ENCODE measurements at regions not wholly inside any gene's neighbourhood (a gene's known extent, or its start where the extent isn't known, plus 50 kb on each side); places are given as distances from the start of the nearest gene placed in this dataset.

DNA sequence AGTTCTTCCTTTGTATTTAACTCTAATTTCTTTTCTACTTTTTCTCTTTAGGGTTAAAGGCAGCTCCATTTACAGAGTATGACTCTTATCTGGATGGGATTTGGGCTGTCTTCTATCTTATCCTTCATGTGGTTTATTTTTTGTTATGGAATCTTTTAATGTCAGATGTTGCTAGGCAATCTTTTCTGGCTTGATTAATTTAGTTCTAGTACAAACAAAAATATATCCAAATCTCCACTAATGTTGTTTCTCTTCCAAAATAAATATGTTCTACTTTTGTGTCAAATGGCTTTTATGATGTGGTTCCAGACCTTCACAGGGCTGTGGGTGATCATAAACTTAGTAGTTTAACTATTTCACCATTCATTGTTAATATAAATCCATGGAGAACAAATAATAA is 246.9 kb downstream of the AHR start:
- H3K4me2 ChIP-seq (ENCODE audit: low read length), result no peak overlapping the region
- H3K36me3 ChIP-seq (ENCODE audit: insufficient read depth, low read length), result no peaks in the 10 kb centered on the region
- no peak overlapping the region for H3K27ac ChIP-seq (ENCODE audit: low read length)
- no peaks in the 10 kb centered on the region for H4K20me1 ChIP-seq (ENCODE audit: insufficient read depth)
- no peaks in the 10 kb centered on the region for H3K27me3 ChIP-seq (ENCODE audit: insufficient read depth, low read depth, low read length)
- no peak overlapping the region for H3K9ac ChIP-seq (ENCODE audit: low read length)
- H2AFZ ChIP-seq (ENCODE audit: low read depth, low read length), result no peak overlapping the region
- no peaks in the 10 kb centered on the region for H3K79me2 ChIP-seq (replicated peaks; ENCODE audit: insufficient read depth, low read length)
- H3K4me3 ChIP-seq (ENCODE audit: low read length), result no peak overlapping the region
- H3K9me2 ChIP-seq (ENCODE audit: insufficient read depth, low read length), result no peaks in the 10 kb centered on the region
- TF ChIP-seq MXI1 (conservative IDR thresholded peaks at IDR 0.05; ENCODE audit: poor library complexity, severe bottlenecking), result no peak
- no peaks in the 10 kb centered on the region for H3F3A ChIP-seq (ENCODE audit: insufficient read depth, low read length, poor library complexity, severe bottlenecking)
- no peaks in the 10 kb centered on the region for H3K9me3 ChIP-seq (ENCODE audit: low read length)

- no peaks in the 10 kb centered on the region for H3F3A ChIP-seq (ENCODE audit: insufficient read depth, low read length, poor library complexity, severe bottlenecking)
- H3K4me2 ChIP-seq (ENCODE audit: low read length), result no peak overlapping the region
- TF ChIP-seq TAF1 (IDR thresholded peaks at IDR 0.05; ENCODE audit: low read depth) (no peak), CTCF (IDR thresholded peaks at IDR 0.05; ENCODE audit: poor library complexity, severe bottlenecking) (no peak), EZH2 (IDR thresholded peaks at IDR 0.05; ENCODE audit: borderline replicate concordance, insufficient read depth, low read length, poor library complexity, severe bottlenecking) (no peak), MXI1 (conservative IDR thresholded peaks at IDR 0.05; ENCODE audit: poor library complexity, severe bottlenecking) (no peak), EP300 (conservative IDR thresholded peaks at IDR 0.05; ENCODE audit: poor library complexity, severe bottlenecking) (no peak), RAD21 (conservative IDR thresholded peaks at IDR 0.05) (no peak), SMC3 (conservative IDR thresholded peaks at IDR 0.05; ENCODE audit: poor library complexity) (no peak), REST (IDR thresholded peaks at IDR 0.05; ENCODE audit: borderline replicate concordance) (no peak), POLR2AphosphoS5 (IDR thresholded peaks at IDR 0.05) (no peak)
- no peak overlapping the region for H3K27ac ChIP-seq (ENCODE audit: low read length)
- H3K9ac ChIP-seq (ENCODE audit: low read length), result no peak overlapping the region
- no peaks in the 10 kb centered on the region for H3K9me3 ChIP-seq (ENCODE audit: low read length)
- H2AFZ ChIP-seq (ENCODE audit: low read depth, low read length), result no peak overlapping the region
- H3K79me2 ChIP-seq (replicated peaks; ENCODE audit: insufficient read depth, low read length), result no peaks in the 10 kb centered on the region
- no peaks in the 10 kb centered on the region for H3K36me3 ChIP-seq (ENCODE audit: insufficient read depth, low read length)
- H3K27me3 ChIP-seq (ENCODE audit: insufficient read depth, low read depth, low read length), result no peaks in the 10 kb centered on the region
- H3K4me3 ChIP-seq (ENCODE audit: low read length), result no peak overlapping the region
- no peaks in the 10 kb centered on the region for H4K20me1 ChIP-seq (ENCODE audit: insufficient read depth)
- no peaks in the 10 kb centered on the region for H3K9me2 ChIP-seq (ENCODE audit: insufficient read depth, low read length)
Observed at GRCh38 chr7:17546189-17546588, 247.7 kb downstream of the AHR start.

DNA sequence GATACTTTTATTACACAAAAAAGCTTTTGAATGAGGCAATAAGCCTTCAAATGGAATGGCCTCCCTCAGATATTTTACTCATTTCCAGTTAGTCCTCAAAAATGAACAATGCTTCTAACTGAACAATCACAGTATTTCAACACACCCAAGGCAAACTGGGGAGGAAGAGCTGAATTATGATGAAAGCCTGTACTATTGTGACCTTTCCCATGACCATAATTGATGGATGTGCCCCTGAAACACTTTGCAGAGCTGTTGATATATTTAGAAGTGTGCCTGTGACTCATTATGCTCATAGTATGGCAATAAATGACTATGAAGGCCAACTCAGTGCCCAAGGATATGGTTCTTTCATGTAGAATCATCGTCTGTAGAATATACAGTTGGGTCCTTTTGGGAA is 248.1 kb downstream of the AHR start:
- no peak overlapping the region for H3K4me2 ChIP-seq (ENCODE audit: low read length)
- H3K9ac ChIP-seq (ENCODE audit: low read length), result no peak overlapping the region
- no peak overlapping the region for H3K27ac ChIP-seq (ENCODE audit: low read length)
- no peaks in the 10 kb centered on the region for H3K27me3 ChIP-seq (ENCODE audit: insufficient read depth, low read depth, low read length)
- H4K20me1 ChIP-seq (ENCODE audit: insufficient read depth), result no peaks in the 10 kb centered on the region
- H2AFZ ChIP-seq (ENCODE audit: low read depth, low read length), result no peak overlapping the region
- H3K9me2 ChIP-seq (ENCODE audit: insufficient read depth, low read length), result no peaks in the 10 kb centered on the region
- H3K4me3 ChIP-seq (ENCODE audit: low read length), result no peak overlapping the region
- no peaks in the 10 kb centered on the region for H3K79me2 ChIP-seq (replicated peaks; ENCODE audit: insufficient read depth, low read length)
- TF ChIP-seq SMC3 (conservative IDR thresholded peaks at IDR 0.05; ENCODE audit: poor library complexity), result no peak
- TF ChIP-seq RAD21 (conservative IDR thresholded peaks at IDR 0.05), result no peak
- TF ChIP-seq TAF1 (IDR thresholded peaks at IDR 0.05; ENCODE audit: low read depth), result no peak
- TF ChIP-seq REST (IDR thresholded peaks at IDR 0.05; ENCODE audit: borderline replicate concordance), result no peak
- TF ChIP-seq EZH2 (IDR thresholded peaks at IDR 0.05; ENCODE audit: borderline replicate concordance, insufficient read depth, low read length, poor library complexity, severe bottlenecking), result no peak
- no peak for TF ChIP-seq POLR2AphosphoS5 (IDR thresholded peaks at IDR 0.05)
- TF ChIP-seq EP300 (conservative IDR thresholded peaks at IDR 0.05; ENCODE audit: poor library complexity, severe bottlenecking), result no peak
- no peak for TF ChIP-seq CTCF (IDR thresholded peaks at IDR 0.05; ENCODE audit: poor library complexity, severe bottlenecking)
- no peak for TF ChIP-seq MXI1 (conservative IDR thresholded peaks at IDR 0.05; ENCODE audit: poor library complexity, severe bottlenecking)
- no peaks in the 10 kb centered on the region for H3K36me3 ChIP-seq (ENCODE audit: insufficient read depth, low read length)
- H3K9me3 ChIP-seq (ENCODE audit: low read length), result no peaks in the 10 kb centered on the region
- no peaks in the 10 kb centered on the region for H3F3A ChIP-seq (ENCODE audit: insufficient read depth, low read length, poor library complexity, severe bottlenecking)
